HG03457 (cell line): ENCODE measurements at regions not wholly inside any gene's neighbourhood (a gene's known extent, or its start where the extent isn't known, plus 50 kb on each side); places are given as distances from the start of the nearest gene placed in this dataset.
"Not testable (repeated sequence)": the region's sequence is repeated elsewhere in the genome, so short reads cannot be mapped to it uniquely, and the experiment has no call there.

ENCODE experiments used
- ATAC-seq: cut with Tn5 transposase; IDR thresholded peaks from one replicate; pipeline ENCODE4 v1.9.1; 2021; ENCODE audit warnings: moderate number of reproducible peaks; ENCODE audit not compliant: unreplicated experiment

DNA sequence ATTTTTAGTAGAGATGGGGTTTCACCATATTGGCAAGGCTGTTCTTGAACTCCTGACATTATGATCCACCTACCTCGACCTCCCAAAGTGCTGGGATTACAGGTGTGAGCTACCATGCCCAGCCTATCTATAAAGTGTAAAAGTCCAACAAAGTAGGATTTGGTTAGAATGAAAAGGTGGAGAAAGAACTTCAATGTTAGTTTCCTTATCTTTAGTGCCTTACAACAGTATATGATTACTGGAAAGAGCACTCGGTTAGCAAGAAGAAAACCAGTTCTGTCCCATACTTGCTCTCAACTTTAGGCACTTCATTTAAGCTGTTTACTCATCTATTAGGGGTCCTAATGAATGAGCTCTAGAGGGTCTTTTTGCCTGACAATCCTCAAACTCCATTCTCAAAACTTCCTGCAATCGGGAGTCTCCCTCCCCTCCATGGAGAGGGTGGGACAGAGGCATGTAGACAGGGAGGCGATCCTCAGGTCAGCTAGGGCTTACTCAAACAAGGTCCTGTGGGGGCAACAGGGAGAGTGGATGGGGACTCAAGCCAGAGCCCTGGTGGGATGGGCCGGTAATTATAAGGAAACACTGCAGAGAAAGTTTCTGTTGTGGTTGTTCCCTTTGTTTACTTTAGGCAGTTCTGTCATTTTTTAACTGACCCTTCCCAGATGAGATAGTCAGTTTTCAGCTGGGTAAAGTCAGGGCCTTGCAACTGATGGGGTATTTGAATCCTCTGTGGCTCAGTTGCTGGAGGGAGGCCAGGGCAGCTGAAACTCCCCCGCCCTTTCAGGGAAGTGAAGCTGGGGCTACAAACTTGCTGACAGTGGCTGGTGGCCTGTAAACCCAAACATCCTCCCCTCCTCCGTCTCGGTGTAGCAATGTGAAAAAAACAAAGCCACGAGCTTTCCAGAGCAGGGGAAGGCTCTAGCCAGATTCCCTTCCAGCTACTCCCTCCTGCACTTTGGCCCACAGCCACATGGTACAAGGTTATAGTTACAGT lies 64.4 kb upstream of the NOTCH2NLA start:
- not testable (repeated sequence) for ATAC-seq

DNA sequence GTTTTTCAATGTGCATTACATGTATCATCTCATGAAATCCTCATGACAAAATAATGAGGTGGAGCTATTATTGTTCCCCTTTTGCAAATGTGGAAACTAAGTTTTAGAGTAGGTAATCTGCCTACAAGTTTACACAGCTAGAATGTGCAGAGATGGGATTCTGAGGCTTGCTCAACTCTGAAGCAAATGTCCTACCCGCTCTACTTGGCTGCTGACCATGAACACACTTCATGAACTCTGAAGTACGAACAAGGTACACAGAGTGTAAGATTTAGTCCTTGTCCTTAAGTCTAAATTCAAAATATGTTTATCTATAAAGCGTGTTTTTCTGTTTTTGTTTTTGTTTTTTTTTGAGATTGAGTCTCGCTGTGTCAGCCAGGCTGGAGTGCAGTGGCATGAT lies 63.6 kb upstream of the NOTCH2NLA start:
- not testable (repeated sequence) for ATAC-seq

DNA sequence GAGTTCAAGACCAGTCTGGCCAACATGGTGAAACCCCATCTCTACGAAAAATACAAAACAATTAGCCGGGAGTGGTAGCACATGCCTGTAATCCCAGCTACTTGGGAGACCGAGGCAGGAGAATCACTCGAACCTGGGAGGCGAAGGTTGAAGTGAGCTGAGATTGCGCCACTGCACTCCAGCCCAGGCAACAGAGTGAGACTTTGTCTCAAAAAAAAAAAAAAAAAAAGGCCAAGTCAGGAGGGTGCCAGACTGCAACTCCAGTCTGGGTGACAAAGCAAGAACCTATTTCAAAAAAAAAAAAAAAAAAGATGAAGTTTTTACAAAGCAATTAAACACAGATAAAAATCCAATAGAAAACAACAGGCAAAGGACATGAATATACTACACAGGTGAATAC lies 59.1 kb upstream of the NOTCH2NLA start:
- ATAC-seq = not testable (repeated sequence)

DNA sequence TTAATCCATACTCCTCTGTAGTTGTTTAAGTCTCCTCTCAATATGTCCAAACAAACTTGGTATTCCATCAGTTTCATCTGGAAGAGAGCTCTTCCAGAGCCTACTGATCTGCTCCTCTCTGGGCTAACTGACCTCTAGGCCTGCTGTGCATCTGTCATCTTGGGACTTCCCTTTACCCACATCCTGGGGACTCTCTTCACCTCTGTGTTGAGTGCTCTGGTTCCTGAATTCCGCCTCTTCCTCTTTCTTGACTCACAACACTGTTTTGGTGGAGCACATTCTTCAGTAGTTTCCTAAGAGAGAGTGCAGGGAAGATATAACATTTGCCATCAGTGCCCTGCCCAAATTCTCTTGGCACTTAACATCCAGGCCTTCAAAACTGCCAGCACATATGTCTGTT lies 55.9 kb upstream of the NOTCH2NLA start:
- ATAC-seq = not testable (repeated sequence)

DNA sequence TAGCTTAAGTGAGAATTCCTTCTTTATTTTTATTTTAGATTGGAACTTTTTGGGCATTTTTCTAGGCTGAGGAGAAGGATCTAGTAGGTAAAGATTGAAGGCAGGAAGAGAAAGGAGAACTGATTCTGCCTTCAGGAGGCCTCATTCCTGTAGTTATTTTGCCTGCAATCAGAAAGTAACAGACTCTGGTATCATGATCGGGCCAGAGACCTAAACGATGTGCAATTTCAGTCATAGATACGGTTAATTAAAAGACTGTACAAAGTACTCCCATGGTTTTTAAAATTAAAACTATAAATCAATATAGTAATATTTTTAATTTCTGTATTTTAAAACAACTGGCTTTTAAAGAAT lies 54.7 kb upstream of the NOTCH2NLA start:
- ATAC-seq = not testable (repeated sequence)

DNA sequence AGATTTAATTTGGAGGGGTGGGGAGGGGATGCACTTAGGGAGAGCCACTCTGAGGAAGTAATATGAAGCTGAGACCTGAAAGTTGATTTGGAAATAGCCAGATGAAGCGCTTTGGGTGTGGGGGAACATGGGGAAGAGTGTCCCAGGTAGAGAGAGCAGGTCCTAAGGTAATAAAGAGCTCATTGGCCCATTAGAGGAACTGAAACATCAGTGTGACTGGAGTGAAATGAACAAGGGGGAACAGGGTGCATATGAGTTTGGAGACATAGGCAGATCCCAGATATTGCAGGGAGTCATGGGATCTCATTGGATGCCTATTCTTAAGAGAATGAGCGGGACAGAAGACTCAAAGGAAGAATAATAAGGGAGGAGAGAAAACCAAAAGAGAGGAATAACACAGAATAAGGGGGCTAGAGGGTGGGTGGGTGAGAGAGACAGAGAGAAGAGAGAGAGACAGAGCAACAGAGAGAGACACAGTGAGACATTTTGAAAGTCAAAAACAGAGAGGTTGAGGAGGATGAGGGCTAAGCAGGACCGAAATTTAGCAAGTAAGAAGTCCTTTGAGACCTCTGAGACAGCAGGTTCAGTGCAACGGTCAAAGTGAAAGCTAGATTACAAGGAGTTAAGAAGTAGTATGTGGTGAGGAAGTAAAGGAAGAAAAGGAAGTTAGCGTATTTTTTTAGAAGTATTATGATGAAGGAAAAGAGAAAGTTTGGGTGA lies 54.1 kb upstream of the NOTCH2NLA start:
- peak; percentile 54 for ATAC-seq

DNA sequence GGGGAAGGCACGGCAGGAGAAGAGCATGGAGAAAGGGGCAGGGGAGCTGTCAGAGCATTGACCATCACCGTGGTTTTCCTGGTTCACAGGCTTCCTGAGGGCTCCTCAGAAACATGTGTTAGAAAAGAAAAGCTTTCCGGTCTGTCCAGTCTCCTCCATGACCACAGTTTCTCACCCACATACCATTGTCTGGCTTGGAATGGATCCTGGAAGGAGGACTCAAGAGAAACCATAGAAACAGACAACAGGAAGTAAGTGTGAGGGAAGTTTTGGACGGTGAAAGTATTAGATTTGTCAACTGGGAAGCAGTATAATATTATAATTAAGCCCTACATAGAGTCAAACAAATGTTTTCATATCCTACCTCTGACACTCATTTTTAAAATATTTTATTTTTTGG lies 52.7 kb upstream of the NOTCH2NLA start:
- not testable (repeated sequence) for ATAC-seq

DNA sequence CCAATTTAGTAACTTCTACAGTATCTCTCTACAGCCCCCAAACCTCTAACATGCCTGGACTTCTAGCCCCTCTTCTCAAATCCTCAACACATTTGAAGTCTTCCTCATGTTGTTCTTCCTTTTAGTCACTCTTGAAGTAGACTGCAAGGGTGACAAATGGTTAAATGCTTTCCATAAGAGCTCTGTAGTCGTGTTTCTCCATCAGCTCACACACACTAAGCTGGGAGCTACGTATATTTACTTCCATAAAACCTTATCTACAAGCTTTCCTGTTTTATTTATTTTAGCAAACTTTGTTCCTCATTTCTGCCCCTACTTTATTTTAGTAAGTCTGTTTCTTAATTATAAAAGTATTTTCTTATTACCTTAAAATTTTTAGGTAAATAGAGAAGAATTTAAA lies 49.9 kb upstream of the NOTCH2NLA start:
- ATAC-seq = not testable (repeated sequence)
